ENCODE measurements at regions not wholly inside any gene's neighbourhood (a gene's known extent, or its start where the extent isn't known, plus 50 kb on each side); places are given as distances from the start of the nearest gene placed in this dataset.
"Not testable (repeated sequence)": the region's sequence is repeated elsewhere in the genome, so short reads cannot be mapped to it uniquely, and the experiment has no call there.

GRCh38 chr13:44024167-44024845, 144.6 kb downstream of the LACC1 start:
- DNase-seq = no peak

- DNase-seq = no peak
Measured at GRCh38 chr13:44024846-44025195, 145.1 kb downstream of the LACC1 start.

GRCh38 chr13:44026194-44026593, 146.5 kb downstream of the LACC1 start:
- no peak for DNase-seq

- DNase-seq = no peak
Measured at GRCh38 chr13:44028734-44029133, 149.0 kb downstream of the LACC1 start.

GRCh38 chr13:44030615-44031014, 150.9 kb downstream of the LACC1 start:
- no peak for DNase-seq

- DNase-seq = no peak
Measured at GRCh38 chr13:44031555-44031954, 151.9 kb downstream of the LACC1 start.

- no peak for DNase-seq
Measured at GRCh38 chr13:44032802-44033201, 153.1 kb downstream of the LACC1 start.

GRCh38 chr13:44035400-44035799, 155.7 kb downstream of the LACC1 start:
- DNase-seq = no peak

- DNase-seq = no peak
Measured at GRCh38 chr13:44040070-44040817, 160.5 kb downstream of the LACC1 start.

GRCh38 chr13:44040818-44041100, 161.1 kb downstream of the LACC1 start:
- no peak for DNase-seq

- DNase-seq = no peak
Measured at GRCh38 chr13:44044547-44045179, 165.0 kb downstream of the LACC1 start.

GRCh38 chr13:44045180-44045562, 165.5 kb downstream of the LACC1 start:
- no peak for DNase-seq

GRCh38 chr13:44046428-44046827, 166.7 kb downstream of the LACC1 start:
- no peak for DNase-seq

- no peak for DNase-seq
Measured at GRCh38 chr13:44048326-44048725, 168.6 kb downstream of the LACC1 start.

GRCh38 chr13:44049081-44049945, 169.6 kb downstream of the LACC1 start:
- peak; percentile 9 for DNase-seq

- no peak for DNase-seq
Measured at GRCh38 chr13:44050450-44051063, 170.9 kb downstream of the LACC1 start.

- no peak for DNase-seq
Measured at GRCh38 chr13:44051405-44051804, 171.7 kb downstream of the LACC1 start.

GRCh38 chr13:44051918-44052675, 172.4 kb downstream of the LACC1 start:
- no peak for DNase-seq

GRCh38 chr13:44052780-44053184, 173.1 kb downstream of the LACC1 start:
- DNase-seq = no peak

GRCh38 chr13:44053208-44053607, 173.5 kb downstream of the LACC1 start:
- no peak for DNase-seq

GRCh38 chr13:44054525-44054924, 174.8 kb downstream of the LACC1 start:
- DNase-seq = no peak

GRCh38 chr13:44055681-44056080, 176.0 kb downstream of the LACC1 start:
- DNase-seq = not testable (repeated sequence)
